K562 (cell line): ENCODE measurements at regions not wholly inside any gene's neighbourhood (a gene's known extent, or its start where the extent isn't known, plus 50 kb on each side); places are given as distances from the start of the nearest gene placed in this dataset.

ENCODE experiments used
- ATAC-seq: fragments of 200-7000 bp; cut with Tn5 transposase; 3 replicates; pipeline ENCODE4 v1.9.1; 2020; ENCODE audit warnings: moderate library complexity
- BruUV-seq: library from RNA; stranded (reverse); fragments of 400-500 nt; replicated peaks from 2 replicates; lab custom pipeline; 2021; lab: Mats Ljungman, UMichigan
- CTCF ChIA-PET: fragments of 300-600 bp; formaldehyde crosslinking; extraction: SDS; loops from one replicate; lab custom pipeline; 2021; ENCODE audit warnings: low intra/inter-chr PET ratio; lab: Yijun Ruan, JAX
- POLR2A ChIA-PET: fragments of 300-600, 350-650 bp; sonication (Branson Sonifier 250); formaldehyde crosslinking; extraction: SDS; loops from one replicate; lab custom pipeline; 2021; ENCODE audit warnings: antibody characterized with exemption, inconsistent platforms; lab: Yijun Ruan, JAX
- DNase-seq, 4 experiments: peaks; one replicate each; pipeline versions ENCODE4 v3.0.0 to v3.0.0-alpha.2; 2011 to 2018; ENCODE audit warnings: low spot score in 3 of 4, mixed read lengths in 3 of 4; ENCODE audit errors: extremely low read depth in 1 of 4
- FAIRE-seq: peaks from 2 replicates; lab custom pipeline; 2011; peaks lifted over from hg19 to GRCh38; lab: Jason Lieb, UNC
- H2AFZ ChIP-seq: 2 replicates; pipeline ENCODE4 v1.6.0; 2011; ENCODE audit warnings: low read depth, low read length, control low read depth, inconsistent platforms
- H3K27ac ChIP-seq: fragments of 200-600 bp; 3 replicates; pipeline ENCODE4 v1.8.0; 2011; ENCODE audit warnings: low read depth, mild to moderate bottlenecking, control low read depth, inconsistent platforms, low read length, moderate library complexity, mixed read lengths; ENCODE audit errors: extremely low read depth
- H3K27me3 ChIP-seq, 2 experiments: fragments of 300-600 bp in 1 of 2; 2 replicates in 1 of 2; 3 replicates in 1 of 2; pipeline versions ENCODE4 v1.6.0 to v1.8.0; 2011; ENCODE audit warnings: inconsistent platforms in 2 of 2, low read length in 2 of 2, mild to moderate bottlenecking in 1 of 2, mixed read lengths in 1 of 2, moderate library complexity in 1 of 2; ENCODE audit not compliant: control insufficient read depth in 2 of 2, insufficient read depth in 2 of 2
- H3K36me3 ChIP-seq: fragments of 300-600 bp; 3 replicates; pipeline ENCODE4 v1.8.0; 2011; ENCODE audit warnings: mild to moderate bottlenecking, low read length, inconsistent platforms; ENCODE audit not compliant: control insufficient read depth, insufficient read depth
- H3K4me1 ChIP-seq, 2 experiments: fragments of 200-600 bp in 1 of 2; replicated peaks in 1 of 2; 2 replicates in 1 of 2; 3 replicates in 1 of 2; pipeline versions ENCODE4 v1.5.1 to v1.8.0; 2011; ENCODE audit warnings: inconsistent platforms in 2 of 2, low read length in 2 of 2, mild to moderate bottlenecking in 1 of 2, mixed read lengths in 1 of 2, moderate library complexity in 1 of 2; ENCODE audit not compliant: control insufficient read depth in 2 of 2, insufficient read depth in 2 of 2
- H3K4me2 ChIP-seq: 2 replicates; pipeline ENCODE4 v1.6.1; 2011; ENCODE audit warnings: low read length, control low read depth, inconsistent platforms, mixed read lengths; ENCODE audit not compliant: insufficient read depth
- H3K4me3 ChIP-seq: fragments of 200-600 bp; sonication (generic), shearing (Covaris generic); 2 replicates; pipeline ENCODE4 v1.5.1; 2016; ENCODE audit warnings: control low read depth, inconsistent platforms
- H3K79me2 ChIP-seq: fragments of 200-600 bp; 3 replicates; pipeline ENCODE4 v1.8.0; 2011; ENCODE audit warnings: low read length, inconsistent platforms; ENCODE audit not compliant: control insufficient read depth, insufficient read depth
- H3K9ac ChIP-seq, 2 experiments: 2 replicates each; pipeline versions ENCODE4 v1.6.0 to v1.6.1; 2011; ENCODE audit warnings: low read depth in 2 of 2, low read length in 2 of 2, control low read depth in 1 of 2, inconsistent platforms in 1 of 2, mild to moderate bottlenecking in 1 of 2, mixed read lengths in 1 of 2; ENCODE audit not compliant: insufficient read depth in 1 of 2
- H3K9me1 ChIP-seq: one replicate; pipeline ENCODE4 v1.6.0; 2011; ENCODE audit warnings: inconsistent platforms, mild to moderate bottlenecking, low read length, moderate library complexity; ENCODE audit not compliant: control insufficient read depth, insufficient read depth
- H3K9me3 ChIP-seq: replicated peaks from 2 replicates; pipeline ENCODE4 v1.5.1; 2011; ENCODE audit warnings: low read depth, low read length, inconsistent platforms; ENCODE audit not compliant: control insufficient read depth, insufficient read depth
- H4K20me1 ChIP-seq: replicated peaks from 2 replicates; pipeline ENCODE4 v1.6.1; 2011; ENCODE audit warnings: low read length, inconsistent platforms, mixed read lengths; ENCODE audit not compliant: control insufficient read depth, insufficient read depth
- BDP1 ChIP-seq: IDR thresholded peaks from 3 replicates; pipeline ENCODE4 v1.6.1; 2011; ENCODE audit not compliant: insufficient read length, insufficient read depth
- COPS2 ChIP-seq: fragments of 450-650 bp; conservative IDR thresholded peaks from 2 replicates; pipeline ENCODE4 v1.6.1; 2016; ENCODE audit warnings: mild to moderate bottlenecking, moderate library complexity
- NR4A1 ChIP-seq, 2 experiments: fragments of 250-450 bp in 1 of 2; fragments of 450-650 bp in 1 of 2; sonication (Bioruptor Pico) in 1 of 2; IDR thresholded peaks; 2 replicates each; pipeline versions ENCODE4 v1.4.0 to v1.6.1; 2016 to 2020; ENCODE audit warnings: mild to moderate bottlenecking in 2 of 2, missing compliant biosample characterization in 1 of 2, missing genetic modification characterization in 1 of 2, moderate library complexity in 1 of 2
- RBM17 ChIP-seq: fragments of 200-400 bp; formaldehyde crosslinking; IDR thresholded peaks from 2 replicates; pipeline ENCODE4 v1.6.1; 2017; ENCODE audit warnings: low read depth, mild to moderate bottlenecking, low read length, borderline replicate concordance
- RCOR1 ChIP-seq, 2 experiments: IDR thresholded peaks; 2 replicates each; pipeline ENCODE4 v1.6.1; 2012; ENCODE audit warnings: low read depth in 2 of 2, low read length in 2 of 2, borderline replicate concordance in 1 of 2, improper control_type of control experiment in 1 of 2
- TRIM24 ChIP-seq, 2 experiments: fragments of 450-650 bp; IDR thresholded peaks; 2 replicates each; pipeline ENCODE4 v1.6.1; 2016
- ZNF146 ChIP-seq: IDR thresholded peaks from one replicate; pipeline ENCODE4 v1.6.1; 2018; ENCODE audit warnings: missing compliant biosample characterization; ENCODE audit not compliant: unreplicated experiment
- ZNF174 ChIP-seq: fragments of 250-450 bp; sonication (Bioruptor Pico); IDR thresholded peaks from 2 replicates; pipeline ENCODE4 v1.4.0; 2020; ENCODE audit warnings: mild to moderate bottlenecking
- WGBS: fragments of 100-300 bp; shearing (Covaris generic); methylation state at CpG from one replicate; pipeline ENCODE4 v1.1.6; 2016; ENCODE audit warnings: low coverage, mixed read lengths; ENCODE audit not compliant: insufficient coverage; ENCODE audit errors: missing lambda C conversion rate; 5-methylcytosine and 5-hydroxymethylcytosine counted together
- in situ Hi-C: fragments of 300-500 bp; cut with MboI; formaldehyde crosslinking; loops from 4 replicates; pipeline ENCODE4 v1.15.0; 2018; ENCODE audit warnings: inconsistent platforms, mixed read lengths
- intact Hi-C: fragments of 100-400 bp; cut with micrococcal nuclease; formaldehyde crosslinking; loops from 2 replicates; pipeline ENCODE4 v1.14.2; 2022
- TF ChIP-seq, protein P1 (sequence below): fragments of 450-650 bp; IDR thresholded peaks from 2 replicates; pipeline ENCODE4 v1.6.1; 2017; ENCODE audit warnings: mild to moderate bottlenecking, moderate library complexity
- TF ChIP-seq, protein P2 (sequence below): fragments of 150-350 bp; IDR thresholded peaks from 2 replicates; pipeline ENCODE4 v1.6.1; 2014; ENCODE audit warnings: low read depth, mild to moderate bottlenecking, low read length, borderline replicate concordance
- TF ChIP-seq, protein P3 (sequence below): sonication (generic); formaldehyde crosslinking; IDR thresholded peaks from 2 replicates; pipeline ENCODE4 v1.8.1; 2023; ENCODE audit warnings: mild to moderate bottlenecking, missing genetic modification reagents
- TF ChIP-seq, protein P4 (sequence below), 2 experiments: fragments of 450-650 bp; IDR thresholded peaks; 2 replicates each; pipeline ENCODE4 v1.6.1; 2018; ENCODE audit warnings: mild to moderate bottlenecking in 2 of 2, low read depth in 1 of 2; ENCODE audit not compliant: partially characterized antibody in 2 of 2

DNA sequence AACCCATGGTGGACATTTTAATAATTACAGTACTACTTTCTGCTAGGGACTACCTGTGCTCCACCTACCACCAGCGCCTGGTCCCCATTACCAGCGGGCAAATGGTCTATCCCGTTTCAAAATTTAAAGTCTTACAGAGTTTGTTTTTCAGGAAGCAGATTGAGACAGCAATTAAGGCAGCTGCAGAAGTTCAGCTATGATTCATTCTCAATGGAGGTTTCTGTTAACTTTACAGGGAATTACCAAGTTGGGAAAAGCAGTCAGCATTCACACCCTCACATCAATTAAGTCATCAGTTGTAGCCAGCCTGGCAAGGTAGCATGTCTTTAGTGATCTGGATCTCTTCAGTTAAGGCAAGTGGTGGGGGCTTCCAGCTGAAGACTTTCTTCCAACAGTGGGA, 410.6 kb upstream of the DAB2 start:
- FAIRE-seq, result no peak
- H3K9me1 ChIP-seq, result no peaks in the 10 kb centered on the region
- H3K4me2 ChIP-seq, result no peak overlapping the region
- no peak overlapping the region for H3K9ac ChIP-seq
- no peaks in the 10 kb centered on the region for H3K27me3 ChIP-seq
- WGBS, result 0% methylated on average over 3 of the region's 3 CpGs
- ATAC-seq, result no peak
- CTCF ChIA-PET, result no interaction called here
- H3K27ac ChIP-seq, result no peak overlapping the region
- intact Hi-C loops, result no loop called here
- H3K36me3 ChIP-seq, result no peaks in the 10 kb centered on the region
- no peaks in the 10 kb centered on the region for H3K79me2 ChIP-seq
- no peak overlapping the region for H2AFZ ChIP-seq
- H3K4me3 ChIP-seq, result no peak overlapping the region
- H3K4me1 ChIP-seq, result no peaks in the 10 kb centered on the region
- no peaks in the 10 kb centered on the region for H4K20me1 ChIP-seq
- BruUV-seq, result no TSS peak
- in situ Hi-C loops, result no loop called here
- no peak for DNase-seq
- no peaks in the 10 kb centered on the region for H3K9me3 ChIP-seq
- POLR2A ChIA-PET, result no interaction called here
- TF ChIP-seq ZNF174 (CRISPR knock-in tag) (no peak), RCOR1 (IDR thresholded peaks at IDR 0.05; ENCODE audit: borderline replicate concordance in 1 of 2, low read depth in 2 of 2, low read length in 2 of 2) (no peak), TRIM24 (IDR thresholded peaks at IDR 0.05) (no peak), BDP1 (no peak), RBM17 (no peak), NR4A1 (CRISPR knock-in tag; IDR thresholded peaks at IDR 0.05) (no peak), NR4A1 (tag; IDR thresholded peaks at IDR 0.05) (no peak), COPS2 (no peak), ZNF146 (CRISPR knock-in tag) (no peak)
- TF ChIP-seq, protein P1, sequence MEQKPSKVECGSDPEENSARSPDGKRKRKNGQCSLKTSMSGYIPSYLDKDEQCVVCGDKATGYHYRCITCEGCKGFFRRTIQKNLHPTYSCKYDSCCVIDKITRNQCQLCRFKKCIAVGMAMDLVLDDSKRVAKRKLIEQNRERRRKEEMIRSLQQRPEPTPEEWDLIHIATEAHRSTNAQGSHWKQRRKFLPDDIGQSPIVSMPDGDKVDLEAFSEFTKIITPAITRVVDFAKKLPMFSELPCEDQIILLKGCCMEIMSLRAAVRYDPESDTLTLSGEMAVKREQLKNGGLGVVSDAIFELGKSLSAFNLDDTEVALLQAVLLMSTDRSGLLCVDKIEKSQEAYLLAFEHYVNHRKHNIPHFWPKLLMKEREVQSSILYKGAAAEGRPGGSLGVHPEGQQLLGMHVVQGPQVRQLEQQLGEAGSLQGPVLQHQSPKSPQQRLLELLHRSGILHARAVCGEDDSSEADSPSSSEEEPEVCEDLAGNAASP, result no peak
- TF ChIP-seq, protein P2, sequence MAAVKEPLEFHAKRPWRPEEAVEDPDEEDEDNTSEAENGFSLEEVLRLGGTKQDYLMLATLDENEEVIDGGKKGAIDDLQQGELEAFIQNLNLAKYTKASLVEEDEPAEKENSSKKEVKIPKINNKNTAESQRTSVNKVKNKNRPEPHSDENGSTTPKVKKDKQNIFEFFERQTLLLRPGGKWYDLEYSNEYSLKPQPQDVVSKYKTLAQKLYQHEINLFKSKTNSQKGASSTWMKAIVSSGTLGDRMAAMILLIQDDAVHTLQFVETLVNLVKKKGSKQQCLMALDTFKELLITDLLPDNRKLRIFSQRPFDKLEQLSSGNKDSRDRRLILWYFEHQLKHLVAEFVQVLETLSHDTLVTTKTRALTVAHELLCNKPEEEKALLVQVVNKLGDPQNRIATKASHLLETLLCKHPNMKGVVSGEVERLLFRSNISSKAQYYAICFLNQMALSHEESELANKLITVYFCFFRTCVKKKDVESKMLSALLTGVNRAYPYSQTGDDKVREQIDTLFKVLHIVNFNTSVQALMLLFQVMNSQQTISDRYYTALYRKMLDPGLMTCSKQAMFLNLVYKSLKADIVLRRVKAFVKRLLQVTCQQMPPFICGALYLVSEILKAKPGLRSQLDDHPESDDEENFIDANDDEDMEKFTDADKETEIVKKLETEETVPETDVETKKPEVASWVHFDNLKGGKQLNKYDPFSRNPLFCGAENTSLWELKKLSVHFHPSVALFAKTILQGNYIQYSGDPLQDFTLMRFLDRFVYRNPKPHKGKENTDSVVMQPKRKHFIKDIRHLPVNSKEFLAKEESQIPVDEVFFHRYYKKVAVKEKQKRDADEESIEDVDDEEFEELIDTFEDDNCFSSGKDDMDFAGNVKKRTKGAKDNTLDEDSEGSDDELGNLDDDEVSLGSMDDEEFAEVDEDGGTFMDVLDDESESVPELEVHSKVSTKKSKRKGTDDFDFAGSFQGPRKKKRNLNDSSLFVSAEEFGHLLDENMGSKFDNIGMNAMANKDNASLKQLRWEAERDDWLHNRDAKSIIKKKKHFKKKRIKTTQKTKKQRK, result no peak
- TF ChIP-seq, protein P3, sequence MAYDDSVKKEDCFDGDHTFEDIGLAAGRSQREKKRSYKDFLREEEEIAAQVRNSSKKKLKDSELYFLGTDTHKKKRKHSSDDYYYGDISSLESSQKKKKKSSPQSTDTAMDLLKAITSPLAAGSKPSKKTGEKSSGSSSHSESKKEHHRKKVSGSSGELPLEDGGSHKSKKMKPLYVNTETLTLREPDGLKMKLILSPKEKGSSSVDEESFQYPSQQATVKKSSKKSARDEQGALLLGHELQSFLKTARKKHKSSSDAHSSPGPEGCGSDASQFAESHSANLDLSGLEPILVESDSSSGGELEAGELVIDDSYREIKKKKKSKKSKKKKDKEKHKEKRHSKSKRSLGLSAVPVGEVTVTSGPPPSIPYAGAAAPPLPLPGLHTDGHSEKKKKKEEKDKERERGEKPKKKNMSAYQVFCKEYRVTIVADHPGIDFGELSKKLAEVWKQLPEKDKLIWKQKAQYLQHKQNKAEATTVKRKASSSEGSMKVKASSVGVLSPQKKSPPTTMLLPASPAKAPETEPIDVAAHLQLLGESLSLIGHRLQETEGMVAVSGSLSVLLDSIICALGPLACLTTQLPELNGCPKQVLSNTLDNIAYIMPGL (CRISPR knock-in tag), result no peak
- TF ChIP-seq, protein P4, sequence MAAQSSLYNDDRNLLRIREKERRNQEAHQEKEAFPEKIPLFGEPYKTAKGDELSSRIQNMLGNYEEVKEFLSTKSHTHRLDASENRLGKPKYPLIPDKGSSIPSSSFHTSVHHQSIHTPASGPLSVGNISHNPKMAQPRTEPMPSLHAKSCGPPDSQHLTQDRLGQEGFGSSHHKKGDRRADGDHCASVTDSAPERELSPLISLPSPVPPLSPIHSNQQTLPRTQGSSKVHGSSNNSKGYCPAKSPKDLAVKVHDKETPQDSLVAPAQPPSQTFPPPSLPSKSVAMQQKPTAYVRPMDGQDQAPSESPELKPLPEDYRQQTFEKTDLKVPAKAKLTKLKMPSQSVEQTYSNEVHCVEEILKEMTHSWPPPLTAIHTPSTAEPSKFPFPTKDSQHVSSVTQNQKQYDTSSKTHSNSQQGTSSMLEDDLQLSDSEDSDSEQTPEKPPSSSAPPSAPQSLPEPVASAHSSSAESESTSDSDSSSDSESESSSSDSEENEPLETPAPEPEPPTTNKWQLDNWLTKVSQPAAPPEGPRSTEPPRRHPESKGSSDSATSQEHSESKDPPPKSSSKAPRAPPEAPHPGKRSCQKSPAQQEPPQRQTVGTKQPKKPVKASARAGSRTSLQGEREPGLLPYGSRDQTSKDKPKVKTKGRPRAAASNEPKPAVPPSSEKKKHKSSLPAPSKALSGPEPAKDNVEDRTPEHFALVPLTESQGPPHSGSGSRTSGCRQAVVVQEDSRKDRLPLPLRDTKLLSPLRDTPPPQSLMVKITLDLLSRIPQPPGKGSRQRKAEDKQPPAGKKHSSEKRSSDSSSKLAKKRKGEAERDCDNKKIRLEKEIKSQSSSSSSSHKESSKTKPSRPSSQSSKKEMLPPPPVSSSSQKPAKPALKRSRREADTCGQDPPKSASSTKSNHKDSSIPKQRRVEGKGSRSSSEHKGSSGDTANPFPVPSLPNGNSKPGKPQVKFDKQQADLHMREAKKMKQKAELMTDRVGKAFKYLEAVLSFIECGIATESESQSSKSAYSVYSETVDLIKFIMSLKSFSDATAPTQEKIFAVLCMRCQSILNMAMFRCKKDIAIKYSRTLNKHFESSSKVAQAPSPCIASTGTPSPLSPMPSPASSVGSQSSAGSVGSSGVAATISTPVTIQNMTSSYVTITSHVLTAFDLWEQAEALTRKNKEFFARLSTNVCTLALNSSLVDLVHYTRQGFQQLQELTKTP (IDR thresholded peaks at IDR 0.05; ENCODE audit: low read depth in 1 of 2, partially characterized antibody in 2 of 2), result no peak
